Occipital lobe (tissue), 1 donor: ENCODE measurements at regions not wholly inside any gene's neighbourhood (a gene's known extent, or its start where the extent isn't known, plus 50 kb on each side); places are given as distances from the start of the nearest gene placed in this dataset.
A peak's percentile ranks its signal among the peaks of the same experiment; 100 is the strongest.

Experiments used
- DNase-seq: peaks from one replicate; lab custom pipeline; 2025; lab: John Stamatoyannopoulos, UW

DNA sequence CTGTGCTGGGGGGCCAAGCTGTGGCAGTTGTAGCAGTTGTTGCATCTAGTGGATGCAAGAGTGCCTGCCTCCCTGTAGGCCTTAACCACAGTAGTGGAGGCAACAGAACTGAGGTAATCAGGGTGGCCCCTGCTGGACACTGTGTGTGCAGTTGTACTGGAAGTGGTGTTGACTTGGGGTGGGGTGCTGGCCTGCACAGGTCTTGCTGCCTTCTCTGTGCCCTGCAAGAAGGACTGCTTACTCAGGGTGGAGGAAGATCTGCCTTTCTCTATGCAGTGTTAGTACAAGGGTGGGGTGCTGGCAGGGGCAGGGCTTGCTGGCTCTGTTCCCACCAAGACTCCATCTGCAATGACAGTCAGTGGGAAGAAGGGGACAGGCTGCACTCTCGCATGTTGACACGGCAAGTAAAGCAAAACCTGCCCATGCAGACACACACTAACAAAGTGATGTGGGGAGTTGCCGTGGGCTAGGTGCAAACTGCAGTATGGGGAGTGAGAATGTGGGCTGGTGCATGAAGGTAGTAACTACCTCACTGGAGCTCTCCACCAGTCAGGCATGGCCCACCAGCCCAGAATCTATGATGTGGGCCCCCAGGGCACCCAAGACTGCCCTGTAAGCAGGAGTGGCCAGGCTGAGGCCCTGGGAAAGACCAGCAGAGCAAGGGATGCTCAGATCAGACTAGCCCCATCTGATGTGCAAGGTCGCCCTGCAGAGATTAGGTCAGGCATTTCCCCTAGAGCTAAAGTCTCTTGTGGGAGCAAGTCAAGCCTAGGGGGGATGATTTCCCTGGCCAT, 594.9 kb downstream of the TECRL start:
- no peak for DNase-seq

DNA sequence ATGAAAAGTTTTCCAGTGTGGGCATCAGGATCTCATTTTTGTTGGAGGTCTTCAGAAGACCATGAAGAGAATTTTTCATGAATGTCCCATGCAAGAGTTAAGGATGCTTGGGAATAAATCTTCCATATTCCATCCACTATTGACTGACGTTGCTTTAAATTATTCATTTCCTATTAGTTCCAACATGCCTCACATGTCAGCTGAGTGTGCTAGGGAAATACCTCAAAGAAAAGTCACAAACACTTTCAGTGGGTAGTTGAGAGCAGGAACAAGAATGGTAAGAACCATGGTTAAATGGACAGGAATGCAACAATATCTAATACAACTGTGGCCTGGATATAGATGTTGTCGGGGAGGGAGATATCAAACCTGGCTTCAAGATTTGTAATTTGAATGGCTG, 610.1 kb downstream of the TECRL start:
- no peak for DNase-seq

DNA sequence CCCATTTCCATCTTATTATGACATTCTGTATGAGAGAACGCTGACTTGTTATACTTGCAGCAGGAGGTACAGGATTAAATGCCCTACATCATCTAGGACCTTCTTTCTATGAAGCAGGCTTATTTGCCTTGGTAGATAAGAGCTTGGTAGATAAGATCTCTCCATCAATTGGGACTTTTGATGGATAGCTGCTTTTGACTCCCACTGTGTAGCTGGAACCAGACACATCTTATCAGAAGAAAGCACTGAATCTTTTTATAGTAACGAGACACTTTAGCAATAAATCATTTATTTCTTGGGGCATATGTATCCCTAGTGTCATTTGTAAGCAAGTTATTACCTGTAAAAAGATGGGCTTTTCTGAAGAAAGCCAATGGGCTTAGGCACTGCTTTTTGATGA, 613.9 kb downstream of the TECRL start:
- no peak for DNase-seq

DNA sequence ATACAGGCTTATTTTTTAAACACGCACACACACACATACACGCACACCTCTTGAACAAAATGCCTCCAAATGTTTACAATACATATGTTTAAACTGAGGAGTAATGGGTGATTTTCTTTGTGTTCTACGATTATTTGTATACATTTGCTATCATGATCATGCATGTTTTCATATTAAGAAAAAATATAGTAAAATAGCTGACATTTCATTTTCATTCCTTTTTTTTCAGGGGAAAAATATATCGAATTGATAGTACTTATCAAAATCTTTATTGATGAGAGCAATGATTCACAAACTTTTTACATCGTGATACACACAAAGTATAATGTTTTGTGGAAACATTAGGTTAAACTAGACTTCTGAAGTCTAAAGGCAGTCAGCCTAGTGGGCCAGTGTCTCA, 618.9 kb downstream of the TECRL start:
- no peak for DNase-seq

DNA sequence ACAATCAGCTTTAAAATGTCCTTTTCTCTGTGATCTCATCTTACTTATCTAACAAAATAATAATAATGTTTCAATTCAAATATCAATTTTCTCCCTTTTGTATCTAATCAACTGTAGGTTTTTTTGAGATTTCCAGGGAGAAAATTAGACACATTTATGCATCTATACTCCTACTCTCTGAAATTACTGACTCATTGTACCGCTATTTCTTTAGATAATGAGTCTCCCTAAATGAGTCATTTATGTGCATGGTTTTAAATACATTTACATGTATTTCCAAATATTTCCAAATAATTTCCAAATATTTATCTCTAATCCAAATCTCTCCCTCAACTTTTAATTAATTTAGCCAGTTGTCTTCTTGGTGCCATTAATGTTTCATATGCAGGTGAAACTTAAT, 621.0 kb downstream of the TECRL start:
- no peak for DNase-seq

DNA sequence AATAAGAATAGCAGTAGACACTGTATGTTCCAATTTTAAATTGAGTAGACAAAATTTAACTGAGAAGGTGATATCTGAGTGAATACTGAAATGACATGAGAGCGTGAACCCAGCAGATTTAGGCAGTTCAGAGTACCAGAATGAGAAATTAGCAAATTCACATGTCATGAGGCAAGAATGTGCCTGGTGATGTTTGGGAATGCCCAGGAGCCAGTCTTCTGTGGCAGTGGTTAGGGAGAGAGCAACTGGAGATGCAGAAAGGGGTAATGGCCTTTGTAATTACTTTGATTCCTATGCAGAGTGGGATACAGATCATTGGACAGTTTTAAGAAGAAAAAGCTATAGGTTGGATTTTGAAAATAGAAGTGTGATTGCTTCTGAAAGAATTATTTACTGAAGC, 621.9 kb downstream of the TECRL start:
- DNase-seq = no peak

DNA sequence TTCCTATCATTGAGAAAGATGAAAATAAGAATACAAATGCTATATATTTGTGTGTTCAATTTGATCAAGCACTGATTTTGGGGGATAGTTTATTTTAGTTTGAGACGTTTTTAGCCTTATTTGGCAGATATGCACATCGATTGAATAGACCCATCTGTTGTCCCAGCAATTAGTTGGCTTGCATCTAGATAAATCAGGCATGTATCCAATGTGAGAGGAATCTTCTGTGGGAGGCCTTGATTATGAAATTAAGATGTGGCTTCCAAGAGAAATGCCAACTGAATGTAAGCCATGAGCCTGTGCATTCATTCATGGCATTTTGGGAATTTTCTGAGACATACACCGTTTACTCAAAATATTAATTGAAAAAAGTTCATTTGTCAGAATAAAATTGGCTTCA, 623.1 kb downstream of the TECRL start:
- no peak for DNase-seq

DNA sequence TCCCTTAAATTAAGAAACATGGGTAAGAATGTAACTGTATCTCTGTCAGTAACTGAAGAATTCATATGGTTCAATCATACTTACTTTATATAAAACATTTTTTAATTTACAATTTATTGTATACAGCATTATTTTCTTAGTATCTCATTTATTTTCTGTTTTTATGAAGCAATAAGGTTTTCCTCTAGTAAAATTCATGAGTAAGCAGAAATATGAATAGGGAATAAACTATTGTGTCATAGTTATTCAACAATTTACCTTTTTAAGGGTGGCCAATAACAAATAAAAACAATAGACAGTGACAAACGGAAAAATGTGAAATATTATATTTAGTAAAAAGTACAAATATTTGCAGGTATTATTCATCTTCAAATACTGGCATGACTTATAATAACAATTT, 624.4 kb downstream of the TECRL start:
- no peak for DNase-seq

DNA sequence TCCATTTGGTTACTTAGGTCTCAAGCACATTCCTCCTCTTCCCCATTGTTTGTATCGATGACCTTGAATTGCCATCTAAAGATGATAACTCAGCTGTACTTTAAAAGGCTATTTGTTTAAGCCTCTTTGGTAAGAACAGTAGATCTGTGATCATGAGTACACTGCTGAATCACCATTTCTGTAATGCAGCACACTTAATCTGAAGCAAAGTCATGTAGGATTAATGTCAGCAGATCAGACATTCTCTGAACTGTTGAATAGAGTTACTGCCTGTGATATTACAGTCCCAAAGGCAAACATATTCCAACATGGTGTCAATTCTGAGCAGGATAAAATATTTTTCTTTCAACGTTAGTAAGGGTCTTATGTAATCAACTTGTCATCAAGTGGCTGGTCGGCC, 631.6 kb downstream of the TECRL start:
- no peak for DNase-seq

DNA sequence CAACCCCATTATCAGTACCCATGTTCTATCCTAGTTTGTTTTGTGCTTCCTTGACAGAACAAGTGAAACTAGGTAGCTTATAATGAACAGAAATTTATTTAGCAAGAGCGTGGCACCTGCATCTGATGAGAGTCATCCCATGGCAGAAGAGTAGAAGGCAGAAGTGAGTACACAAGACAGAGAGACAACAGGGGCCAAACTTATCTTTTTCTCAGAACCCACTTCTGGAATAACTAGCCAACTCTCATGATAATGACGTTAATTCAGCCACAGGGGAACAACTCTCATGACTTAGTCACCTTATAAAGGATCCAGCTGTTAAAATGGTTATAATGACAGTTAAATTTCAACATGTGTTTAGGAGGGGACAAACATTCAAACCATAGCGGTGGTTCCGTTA, 644.9 kb downstream of the TECRL start:
- no peak for DNase-seq

DNA sequence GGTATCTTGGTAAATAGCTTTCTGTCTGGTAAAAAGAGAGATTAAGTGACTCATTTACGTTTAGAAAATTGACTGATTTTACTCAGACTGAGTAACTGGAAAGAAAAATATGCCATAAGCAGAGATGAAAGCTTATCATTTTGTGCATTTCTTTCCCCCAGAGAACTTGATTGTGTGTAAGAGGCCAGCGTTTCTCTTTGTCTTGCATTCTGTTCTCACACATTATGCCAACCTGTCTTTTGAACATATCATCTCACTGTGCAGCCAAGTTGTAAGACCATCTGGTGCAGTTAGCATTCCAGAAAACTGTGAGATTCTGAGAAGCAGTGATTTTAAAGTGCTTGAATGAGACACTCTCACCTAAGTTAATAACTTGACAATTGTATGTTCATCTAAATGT, 651.3 kb downstream of the TECRL start:
- DNase-seq = peak; percentile 5

DNA sequence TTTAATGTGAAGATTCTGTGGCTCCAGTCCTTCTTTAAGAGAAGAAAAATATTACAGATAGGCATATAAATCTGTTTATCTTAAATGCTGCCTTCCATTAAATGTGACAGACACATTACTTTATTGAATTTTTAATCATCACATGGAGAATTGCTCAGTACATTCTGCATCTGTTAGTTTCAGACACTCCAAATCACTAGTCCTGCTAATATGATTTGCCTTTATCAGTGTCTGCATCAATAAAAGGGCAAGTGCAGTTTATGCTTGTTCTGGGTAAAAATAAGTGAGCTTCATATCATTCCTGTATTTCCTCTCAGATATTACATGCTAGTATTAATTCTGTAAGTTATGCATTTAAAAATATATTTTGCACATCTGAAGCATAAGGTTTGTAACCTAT, 666.4 kb downstream of the TECRL start:
- no peak for DNase-seq

DNA sequence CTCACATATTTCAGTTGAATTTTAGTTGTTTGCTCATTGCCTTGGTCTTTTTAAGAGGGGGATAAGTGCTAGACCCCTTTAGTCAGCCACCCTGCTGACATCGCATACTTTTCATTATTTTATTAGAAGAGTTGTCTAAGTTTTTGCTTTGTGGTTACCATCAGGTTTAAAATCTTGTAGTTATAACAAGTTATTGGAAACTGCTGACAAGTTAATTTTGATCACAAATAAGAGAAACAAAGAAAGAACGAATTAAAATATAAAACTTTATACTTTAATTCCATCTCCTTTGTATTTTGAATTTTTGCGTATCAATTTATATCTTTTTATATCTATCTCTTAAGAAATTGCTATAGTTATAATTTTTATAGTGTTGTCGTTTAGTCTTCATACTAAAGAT, 679.7 kb downstream of the TECRL start:
- DNase-seq = no peak

DNA sequence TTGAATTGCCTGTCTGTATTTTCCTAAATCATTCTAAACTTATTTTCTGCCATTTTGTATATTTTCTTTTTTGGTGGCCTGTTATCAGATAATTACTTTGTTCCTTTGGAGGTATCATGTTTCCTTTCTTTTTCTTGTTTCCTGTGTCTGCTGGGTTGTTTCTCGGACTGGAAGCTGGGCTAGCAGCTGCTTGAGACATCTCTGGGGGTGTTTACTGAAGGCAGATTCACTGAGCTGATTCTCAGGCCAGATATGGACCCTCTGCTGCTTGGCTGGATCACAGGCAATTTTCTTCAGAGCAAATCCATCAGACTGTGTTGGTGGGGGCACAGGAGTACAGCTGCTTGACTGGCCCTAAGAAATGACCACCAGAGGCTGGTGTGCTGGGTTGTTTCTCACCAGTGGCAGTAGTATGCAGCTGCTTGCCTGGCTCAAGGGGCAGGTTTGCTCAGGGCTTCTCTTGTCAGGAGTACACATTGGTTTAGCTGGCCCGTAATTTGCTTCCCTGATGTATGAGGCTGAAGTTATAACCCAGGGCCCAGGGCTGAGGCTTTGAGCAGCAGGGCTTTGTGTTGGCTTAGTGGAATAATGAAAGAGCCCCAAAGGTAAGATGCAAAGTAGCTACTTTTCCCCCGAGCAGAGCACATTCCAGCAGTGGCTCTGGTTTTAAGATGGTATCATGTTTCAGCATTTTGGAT, 680.6 kb downstream of the TECRL start:
- no peak for DNase-seq

DNA sequence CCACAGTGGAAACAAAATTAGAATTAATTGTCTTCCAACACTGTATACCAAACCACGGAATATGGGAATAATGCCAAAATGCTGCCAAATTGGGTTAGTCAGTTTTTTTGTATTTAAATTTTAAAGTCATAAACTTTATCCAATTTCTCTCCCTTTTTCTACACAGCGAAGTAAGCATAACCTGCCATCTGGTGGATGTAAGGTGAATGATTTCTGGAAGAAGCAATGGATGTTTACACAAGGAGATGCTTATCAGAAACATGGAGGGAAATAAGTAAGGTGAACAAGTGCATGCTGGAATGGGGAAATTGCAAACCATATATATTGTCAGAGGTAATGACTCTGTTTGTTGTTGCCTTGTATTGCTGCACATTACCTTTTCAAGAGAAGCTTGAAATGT, 691.9 kb downstream of the TECRL start:
- no peak for DNase-seq

DNA sequence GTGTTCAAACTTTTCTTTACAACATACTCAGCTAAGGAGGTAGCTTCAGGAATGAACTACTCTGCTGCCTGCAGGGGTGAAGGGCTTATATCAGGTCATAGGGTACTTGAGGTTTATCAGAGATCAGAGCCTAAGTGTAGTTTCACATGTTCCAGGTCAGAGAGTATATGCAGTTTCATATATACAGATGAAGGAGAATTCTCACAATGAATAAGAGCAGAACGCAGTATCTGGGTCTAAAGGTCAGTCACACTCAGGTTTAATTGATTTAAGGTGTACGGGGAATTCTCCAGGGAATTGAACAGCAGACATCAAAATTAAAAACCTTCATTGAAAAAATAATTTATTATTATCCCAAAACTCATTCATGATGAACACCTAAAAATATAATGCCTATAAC, 700.6 kb downstream of the TECRL start:
- DNase-seq = no peak

DNA sequence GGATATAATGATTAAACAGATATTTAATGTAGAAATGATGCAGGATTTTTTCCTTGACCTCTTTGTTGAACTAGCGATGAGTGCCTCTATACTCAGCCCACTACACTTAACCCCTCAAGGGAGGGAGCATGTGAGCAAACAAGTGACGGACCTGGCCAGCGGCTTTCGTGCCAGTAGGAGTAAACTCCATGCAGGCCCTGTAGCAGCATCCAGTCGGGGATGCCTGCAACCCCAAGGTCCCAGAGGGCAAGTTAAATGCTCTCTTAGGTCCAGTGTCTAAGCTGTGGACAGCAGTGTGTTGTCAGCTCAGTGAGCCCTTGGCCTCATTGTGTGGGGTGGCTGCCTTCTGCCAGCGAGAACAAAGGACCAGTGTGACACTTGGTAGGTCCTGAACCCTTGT, 708.7 kb downstream of the TECRL start:
- no peak for DNase-seq

DNA sequence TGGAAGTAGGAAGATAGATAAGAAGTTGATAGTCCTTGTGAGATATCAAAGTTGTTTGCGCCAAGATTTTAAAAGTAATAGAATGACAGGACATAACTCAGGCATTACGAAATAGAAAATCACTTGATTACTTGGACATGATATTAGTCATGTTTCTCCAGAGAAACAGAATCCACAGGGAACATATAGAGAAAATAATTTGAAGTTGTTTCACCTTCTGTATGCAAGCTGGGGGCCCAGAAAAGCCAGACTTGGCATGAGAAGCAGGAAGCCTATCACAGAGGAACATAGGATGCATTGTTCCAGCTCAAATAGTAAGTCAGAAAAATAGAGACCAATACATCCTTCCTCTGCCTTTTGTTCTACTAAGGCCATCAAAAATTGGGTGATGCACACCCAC, 715.9 kb downstream of the TECRL start:
- DNase-seq = no peak

DNA sequence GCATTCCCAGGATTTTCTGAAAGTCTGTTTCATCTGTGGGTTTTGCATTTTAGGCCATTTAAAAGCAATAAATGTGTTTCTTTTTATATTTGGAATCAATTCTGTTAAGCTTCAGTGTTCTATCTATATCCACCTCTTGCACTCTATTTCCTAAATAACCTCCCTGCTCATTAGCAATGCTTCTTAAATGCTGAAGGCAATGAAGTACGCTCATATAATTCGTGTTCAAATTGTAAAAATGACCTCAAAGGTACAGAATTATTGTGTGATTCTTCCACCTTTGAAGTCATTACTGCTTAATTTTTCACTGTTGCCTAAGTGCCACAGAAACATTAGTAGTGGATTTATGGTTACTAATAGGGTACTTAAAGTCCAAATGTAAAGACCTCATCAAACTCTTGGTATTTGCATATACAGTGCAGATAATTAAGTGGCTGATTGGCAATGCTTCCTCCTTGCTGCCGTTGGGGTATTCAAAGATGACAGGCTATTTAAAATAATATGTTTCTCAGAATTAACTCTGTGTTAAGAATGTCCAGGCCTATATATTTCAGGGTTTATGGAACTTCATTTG, 730.8 kb downstream of the TECRL start:
- no peak for DNase-seq

DNA sequence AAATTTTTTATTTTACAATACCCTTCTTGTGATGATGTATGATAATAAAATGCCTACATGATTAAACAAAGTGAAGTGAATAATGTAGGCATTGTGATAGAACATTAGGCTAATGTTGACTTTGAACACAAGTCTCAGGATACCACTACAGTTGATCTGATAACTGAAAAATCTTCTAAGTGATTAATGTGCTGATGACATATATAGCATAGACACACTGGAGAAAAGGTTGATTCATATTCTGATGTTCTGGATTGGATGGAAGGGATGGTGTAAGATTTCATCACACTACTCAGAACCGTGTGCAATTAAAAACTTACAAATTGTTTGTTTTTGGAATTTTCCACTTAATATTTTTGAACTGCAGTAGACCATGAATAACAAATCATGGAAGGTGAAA, 738.5 kb downstream of the TECRL start:
- no peak for DNase-seq

DNA sequence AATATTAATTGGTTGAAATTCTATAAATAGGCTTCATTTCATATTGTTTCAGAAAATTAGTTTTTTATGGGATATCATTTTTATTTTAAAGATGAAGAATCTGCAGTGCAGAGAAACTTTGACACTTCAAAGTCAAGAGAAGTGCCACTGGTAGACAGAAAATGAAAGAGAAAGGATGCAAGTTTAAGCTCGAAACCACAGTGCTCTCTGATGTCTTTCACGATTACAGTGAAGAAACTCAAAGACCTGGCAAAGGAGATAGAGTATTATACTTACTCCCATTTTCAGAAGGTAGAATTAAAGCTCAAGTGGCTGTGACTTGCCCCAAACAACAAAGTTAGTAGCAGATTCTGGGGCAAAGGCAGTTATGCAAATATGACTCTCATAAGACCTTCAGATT, 745.4 kb downstream of the TECRL start:
- no peak for DNase-seq

DNA sequence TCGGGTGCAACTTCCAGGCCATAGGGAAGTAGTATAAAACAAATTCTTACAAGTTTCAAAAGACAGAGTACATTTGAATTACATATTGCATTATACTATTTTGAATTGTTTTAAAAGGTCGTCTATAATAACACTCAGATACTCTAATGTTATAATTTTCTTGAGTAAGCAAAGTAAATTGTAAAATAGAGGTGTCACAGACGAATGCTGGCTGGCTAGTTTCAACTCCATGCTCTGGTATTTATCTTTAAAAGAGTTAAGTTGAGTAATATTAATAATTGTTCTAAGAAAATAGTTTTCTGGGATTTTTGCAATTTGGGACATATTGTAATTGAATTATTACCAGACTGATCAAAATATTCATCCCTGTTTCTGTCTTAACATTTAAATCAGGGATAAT, 764.9 kb downstream of the TECRL start:
- no peak for DNase-seq

DNA sequence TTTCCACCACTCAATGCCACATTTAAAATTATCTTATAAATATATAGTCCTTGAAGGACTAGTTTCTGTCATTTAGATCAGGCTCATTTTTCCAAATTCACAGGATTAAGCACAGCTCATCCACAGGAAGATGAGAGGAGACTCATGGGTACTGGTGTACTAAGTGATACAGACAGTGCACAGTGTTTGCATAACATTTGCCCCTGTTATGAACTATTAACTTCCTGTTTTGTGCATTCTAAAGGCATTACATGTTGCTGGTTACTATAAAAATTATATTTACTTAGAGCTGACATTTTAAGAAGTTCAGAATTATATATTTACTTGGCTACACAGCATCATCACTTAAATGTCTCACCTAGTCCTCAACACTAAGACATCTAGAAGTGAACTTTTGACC, 772.0 kb downstream of the TECRL start:
- DNase-seq = no peak
